ENCODE measurements at regions not wholly inside any gene's neighbourhood (a gene's known extent, or its start where the extent isn't known, plus 50 kb on each side); places are given as distances from the start of the nearest gene placed in this dataset.

DNA sequence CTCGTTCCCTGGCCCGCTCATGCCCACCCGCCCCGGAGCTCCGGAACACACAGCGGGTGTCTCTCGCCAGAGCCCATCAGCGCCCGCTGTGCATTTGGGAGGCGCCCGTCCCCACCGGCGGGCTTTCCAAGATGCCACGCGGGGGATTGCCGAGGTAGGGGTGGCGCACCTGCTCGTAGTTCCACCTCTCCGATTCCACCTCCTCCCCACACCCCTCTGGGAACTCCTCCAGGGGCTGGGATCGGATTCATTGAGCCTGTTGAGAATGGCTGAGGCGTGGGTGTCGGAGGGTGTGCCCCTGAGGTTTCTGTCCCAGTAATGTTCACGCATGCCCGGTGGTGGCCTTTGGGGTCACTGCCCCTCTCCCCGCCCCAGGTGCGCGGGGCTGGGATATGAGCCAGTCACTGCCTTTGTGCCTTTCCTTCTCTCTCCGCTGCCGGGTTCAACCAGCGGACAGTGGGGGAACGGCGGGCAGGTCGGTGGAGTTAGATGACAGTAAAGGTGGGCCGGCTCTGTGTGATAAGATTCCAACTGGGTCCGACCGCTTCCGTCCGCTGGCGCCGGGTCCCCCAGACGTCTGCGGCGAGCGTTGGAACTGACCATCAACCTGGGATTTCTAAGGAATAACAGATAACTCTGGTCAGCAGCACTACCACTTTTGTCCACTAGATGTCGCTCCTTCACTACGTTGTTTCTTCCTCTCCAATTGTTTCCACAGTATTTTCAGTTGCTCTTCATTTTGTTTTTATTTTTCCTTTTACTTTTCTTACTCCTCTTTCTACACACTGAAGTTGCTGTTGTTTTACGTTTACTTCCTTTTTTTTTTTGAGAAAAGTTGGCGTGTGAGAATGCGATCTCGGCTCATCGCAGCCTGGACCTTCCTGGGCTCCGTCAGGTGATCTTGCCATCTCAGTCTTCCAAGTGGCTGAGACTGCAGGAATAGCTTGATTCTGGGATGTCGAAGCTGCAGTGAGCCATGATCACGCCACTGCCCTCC is 178.1 kb upstream of the ALG10B start:
- DNase-seq (ENCODE audit: low spot score), result peak; percentile 92

DNA sequence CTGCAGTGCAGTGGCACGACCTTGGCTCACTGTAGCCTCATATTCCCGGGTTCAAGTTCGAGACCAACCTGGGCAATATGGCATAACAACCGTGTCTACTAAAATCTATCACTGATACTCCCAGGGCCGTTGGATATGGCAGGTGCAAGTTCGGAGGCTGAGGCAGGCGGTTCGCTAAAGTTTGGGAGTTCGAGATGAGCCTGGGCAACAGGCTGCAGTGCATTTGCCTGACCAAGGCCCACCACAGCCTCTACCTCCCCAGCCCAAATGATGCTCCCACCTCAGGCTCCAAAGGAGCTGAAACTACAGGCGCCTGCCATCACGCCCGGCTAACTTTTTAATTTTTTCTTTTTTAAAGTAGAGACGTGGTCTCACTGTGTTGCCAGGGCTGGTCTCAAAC is 177.1 kb upstream of the ALG10B start:
- no peak for DNase-seq (ENCODE audit: low spot score)

DNA sequence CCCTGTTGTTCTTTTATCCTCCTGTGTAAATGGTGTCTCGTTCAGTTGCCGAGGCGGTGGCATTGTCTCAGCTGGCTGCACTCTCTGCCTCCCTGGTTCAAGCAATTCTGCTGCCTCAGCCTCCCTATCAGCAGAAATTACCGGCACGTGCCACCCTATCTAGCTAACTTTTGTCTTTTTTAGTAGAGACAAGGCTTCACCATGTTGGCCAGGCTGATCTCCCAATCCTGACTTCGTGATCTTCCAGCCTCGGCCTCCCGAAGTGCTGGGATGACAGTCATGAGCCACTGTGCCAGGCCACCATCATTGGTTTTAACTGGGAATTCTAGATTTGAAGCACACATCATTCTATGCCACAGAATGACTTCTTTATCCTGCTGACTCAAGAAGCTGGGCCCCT is 175.3 kb upstream of the ALG10B start:
- DNase-seq (ENCODE audit: low spot score), result no peak

DNA sequence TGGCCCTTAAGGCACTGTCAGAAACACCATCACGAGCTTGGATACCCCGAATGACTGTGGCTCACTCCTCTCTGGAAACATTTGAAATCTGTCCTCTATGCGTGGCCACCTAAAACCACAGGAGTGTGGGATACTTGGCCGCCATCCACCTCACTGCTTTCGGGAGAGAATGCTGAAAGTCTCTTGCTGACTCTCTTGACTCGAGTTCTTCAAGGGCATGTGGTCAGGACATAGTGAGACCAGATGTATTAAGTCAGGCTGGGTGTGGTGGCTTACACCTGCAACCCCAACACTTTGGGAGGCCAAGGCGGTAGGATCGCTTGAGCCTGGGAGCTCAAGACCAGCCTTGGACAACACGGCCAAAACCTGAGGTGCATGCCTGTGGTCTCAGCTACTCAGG is 174.7 kb upstream of the ALG10B start:
- no peak for DNase-seq (ENCODE audit: low spot score)

DNA sequence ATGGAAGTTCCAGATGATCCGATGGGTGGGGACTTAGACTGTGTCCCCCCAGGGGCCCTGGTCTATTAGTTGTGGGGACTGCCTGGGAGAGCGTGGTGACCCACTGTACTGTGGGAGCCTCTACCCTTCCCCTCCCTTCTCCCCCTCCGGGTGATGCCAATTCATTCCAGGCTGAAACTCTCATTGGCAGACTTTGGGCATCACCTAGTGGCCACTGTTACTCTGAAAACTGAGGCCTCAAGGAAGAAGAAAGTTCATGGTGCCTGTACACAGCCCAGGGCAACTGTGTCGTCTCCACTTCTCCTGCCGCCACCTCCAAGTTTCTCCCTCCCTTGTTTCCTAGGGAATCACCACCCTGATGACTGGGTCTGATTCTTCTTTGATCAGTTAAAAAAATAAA is 173.6 kb upstream of the ALG10B start:
- DNase-seq (ENCODE audit: low spot score), result no peak

DNA sequence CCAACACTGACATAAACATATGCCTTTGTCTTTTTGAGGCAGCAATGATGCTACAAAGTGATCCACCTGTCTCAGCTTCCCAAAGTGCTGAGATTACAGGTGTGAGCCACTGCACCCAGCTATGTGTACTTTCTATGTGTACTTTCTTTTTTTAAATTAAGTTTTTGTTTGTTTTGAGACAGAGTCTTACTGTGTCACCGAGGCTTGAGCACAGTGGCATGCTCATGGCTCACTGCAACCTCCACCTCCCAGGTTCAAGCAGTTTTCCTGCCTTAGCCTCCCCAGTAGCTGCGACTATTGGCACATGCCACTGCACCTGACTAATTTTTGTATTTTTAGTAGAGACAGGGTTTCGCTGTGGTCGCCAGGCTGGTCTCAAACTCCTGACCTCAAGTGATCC is 172.5 kb upstream of the ALG10B start:
- DNase-seq (ENCODE audit: low spot score), result no peak

DNA sequence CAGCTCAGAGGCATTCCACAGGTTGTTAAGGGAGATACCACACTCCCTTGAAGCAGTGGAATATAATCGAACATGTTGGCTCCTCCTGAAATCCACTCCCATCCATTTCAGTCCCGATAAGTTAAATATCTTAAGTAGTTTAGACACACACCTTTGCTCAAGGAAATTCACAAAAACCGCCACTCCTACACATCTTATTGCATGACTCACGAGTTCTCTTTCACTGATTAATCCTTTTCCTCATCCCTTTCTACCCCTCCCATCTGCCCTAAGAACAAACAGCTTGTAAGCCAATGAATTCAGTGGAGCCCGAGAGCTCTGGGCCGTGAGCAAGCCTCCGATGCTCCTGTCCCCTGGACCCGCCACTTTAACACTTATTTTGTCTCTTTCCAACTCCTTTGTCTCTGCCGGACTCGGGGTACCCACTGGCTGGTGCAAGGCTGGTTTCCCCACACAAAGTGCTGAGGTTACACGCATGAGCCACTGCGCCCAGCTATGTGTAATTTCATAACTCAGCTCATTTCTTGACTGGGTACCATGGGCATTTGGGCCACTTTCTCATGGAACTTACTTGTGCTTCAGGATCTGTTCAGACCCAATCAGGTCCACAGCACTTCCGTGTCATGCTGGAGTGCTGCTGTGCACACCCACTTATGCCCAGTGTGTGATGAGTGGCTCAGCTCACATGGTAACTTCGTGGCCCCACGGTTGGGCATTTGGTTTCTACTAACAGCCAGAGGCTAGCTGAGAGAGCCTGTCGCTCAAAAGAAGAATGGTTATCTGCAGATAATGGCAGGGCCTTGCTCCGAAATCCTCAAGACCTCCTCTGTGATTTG is 171.8 kb upstream of the ALG10B start:
- no peak for DNase-seq (ENCODE audit: low spot score)

DNA sequence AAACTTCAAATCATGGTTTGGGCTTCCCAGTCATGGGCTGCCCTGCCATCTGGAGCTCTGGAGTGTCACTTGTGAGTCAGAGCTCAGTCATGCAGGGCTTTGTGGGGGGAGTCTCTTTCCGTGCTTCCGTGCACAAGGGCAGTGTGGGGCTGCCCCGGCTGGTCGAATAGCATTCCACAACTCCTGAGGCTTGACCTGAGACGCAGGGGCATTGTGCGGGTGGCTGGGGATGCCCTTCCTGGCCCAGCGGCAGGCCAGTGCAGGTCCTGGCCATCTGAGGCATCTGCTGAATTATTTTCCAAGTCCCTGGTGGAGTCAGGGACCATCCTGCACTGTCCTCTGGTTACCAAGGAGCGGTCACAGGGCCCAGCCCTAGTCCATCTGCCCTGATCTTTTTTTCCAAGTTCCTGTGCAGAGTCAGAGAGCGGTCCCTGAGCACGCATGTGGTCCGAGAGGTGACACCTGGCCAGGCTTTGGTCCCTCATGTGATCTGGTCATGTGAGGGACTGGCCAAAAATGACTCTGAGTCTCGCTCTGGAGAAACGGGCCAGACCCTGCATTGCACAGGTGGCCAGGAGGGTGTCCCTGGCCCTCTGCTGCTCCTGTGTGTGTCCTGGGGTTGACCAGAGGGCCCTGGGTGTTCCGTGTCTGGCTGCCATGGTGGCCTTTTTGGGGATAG is 167.0 kb upstream of the ALG10B start:
- peak; percentile 23 for DNase-seq (ENCODE audit: low spot score)

DNA sequence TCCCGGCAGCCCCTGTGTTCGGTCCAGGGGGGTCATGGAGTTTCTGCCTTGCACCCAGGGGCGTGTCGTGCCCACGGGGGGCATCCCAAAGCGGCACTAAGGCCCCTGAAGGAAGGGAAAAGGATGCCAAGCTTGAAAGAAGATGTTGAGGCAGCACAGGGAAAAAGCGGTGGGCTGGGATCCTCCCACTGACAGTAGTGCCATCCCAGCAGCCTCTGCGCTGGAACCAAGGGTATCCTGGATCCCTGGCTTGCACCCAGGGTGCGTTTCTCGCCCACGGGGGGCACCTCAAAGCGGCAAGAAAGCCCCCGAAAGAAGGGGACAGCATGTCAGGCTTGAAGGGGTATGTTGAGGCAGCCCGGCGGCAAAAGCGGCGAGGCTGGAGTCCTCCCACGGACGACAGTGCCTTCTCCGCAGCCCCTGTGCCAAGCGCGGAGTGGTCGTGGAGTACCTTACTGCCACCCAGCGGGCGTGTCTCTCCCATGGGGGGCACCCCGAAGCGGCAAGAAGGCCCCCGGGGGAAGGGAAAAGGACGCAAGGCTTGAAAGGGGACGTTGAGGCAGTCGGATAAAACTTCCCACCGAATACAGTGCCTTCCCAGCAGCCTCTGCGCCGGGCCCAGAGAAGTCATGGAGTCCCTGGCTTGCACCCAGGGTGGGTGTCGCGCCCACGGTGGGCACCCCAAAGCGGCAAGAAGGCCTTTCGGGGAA is 164.4 kb upstream of the ALG10B start:
- DNase-seq (ENCODE audit: low spot score), result no peak

DNA sequence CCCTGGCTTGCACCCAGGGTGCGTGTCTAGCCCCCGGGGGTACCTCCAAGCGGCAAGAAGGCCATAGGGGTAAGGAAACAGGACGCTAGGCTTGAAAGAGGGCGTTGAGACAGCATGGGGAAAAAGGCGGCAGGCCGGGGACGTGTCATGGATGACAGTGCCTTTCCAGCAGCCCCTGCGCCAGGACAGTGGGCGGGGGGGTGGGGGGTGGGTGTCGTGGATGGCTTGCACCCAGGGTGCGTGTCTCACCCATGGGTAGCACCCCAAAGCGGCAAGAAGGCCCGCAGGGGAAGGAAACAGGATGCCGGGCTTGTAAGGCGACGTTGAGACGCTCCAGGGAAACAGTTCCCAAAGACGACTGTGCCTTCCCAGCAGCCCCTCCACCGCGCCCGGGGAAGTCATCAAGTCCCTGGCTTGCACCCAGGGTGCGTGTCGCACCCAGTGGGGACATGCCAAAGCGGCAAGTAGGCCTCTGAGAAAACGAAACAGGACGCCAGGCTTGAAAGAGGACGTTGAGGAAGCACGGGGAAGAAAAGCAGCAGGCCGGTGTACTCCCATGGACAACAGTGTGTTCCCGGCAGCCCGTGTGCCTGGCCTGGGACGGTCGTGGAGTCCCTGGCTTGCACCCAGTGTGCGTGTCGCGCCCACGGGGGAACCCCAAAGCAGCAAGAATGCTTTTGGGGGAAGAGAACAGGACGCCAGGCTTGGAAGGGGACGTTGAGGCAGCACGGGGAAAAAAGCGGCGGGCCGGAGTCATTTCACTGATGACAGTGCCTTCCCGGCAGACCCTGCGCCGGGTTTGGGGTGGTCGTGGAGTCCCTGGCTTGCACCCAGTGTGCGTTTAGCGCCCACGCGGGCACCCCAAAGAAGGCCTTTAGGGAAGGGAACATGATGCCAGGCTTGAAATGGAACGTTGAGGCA is 163.5 kb upstream of the ALG10B start:
- no peak for DNase-seq (ENCODE audit: low spot score)

DNA sequence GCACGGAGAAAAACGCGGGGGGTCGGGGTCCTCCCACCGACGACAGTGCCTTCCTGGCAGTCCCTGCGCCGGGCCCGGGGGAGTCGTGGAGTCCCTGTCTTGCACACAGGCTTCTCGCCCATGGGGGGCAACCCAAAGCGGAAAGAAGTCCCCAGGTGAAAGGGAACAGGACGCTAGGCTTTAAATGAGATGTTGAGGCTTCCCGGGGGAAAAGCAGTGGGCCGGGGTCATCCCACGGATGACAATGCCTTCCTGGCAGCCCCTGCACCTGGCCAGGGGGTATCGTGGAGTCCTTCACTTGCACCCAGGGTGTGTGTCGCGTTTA is 162.9 kb upstream of the ALG10B start:
- DNase-seq (ENCODE audit: low spot score), result no peak

DNA sequence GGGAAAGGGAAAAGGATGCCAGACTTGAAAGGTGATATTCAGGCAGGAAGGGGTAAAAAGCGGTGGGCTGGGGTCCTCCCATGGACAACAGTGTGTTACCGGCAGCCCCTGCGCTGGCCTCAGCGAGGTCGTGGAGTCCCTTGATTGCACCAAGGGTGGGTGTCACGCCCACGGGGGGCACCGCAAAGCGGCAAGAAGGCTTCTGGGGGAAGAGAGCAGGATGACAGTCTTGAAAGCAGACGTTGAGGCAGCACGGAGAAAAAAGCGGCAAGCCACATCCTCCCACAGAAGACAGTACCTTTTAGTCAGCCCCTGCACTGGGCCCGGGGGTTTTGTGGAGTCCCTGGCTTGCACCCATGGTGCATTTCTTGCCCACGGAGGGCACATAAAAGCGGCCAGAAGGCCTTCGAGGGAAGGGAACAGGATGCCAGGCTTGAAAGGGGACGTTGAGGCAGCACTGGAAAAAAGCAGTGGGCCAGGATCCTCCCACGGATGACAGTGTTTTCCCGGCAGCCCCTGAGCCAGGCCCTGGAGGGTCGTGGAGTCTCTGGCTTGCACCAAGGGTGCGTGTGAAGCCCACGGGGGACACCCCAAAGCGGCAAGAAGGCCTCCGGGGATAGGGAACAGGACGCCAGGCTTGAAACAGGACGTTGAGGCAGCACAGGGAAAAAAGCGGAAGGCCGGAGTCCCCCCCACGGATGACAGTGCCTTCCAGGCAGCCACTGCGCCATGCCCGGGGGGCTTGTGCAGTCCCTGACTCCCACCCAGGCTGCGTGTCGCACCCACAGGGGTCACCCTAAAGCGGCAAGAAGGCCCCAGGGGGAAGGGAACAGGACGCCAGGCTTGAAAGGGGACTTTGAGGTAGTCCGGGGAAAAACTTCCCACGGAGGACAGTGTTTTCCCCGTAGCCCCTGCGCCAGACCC is 162.2 kb upstream of the ALG10B start:
- no peak for DNase-seq (ENCODE audit: low spot score)

DNA sequence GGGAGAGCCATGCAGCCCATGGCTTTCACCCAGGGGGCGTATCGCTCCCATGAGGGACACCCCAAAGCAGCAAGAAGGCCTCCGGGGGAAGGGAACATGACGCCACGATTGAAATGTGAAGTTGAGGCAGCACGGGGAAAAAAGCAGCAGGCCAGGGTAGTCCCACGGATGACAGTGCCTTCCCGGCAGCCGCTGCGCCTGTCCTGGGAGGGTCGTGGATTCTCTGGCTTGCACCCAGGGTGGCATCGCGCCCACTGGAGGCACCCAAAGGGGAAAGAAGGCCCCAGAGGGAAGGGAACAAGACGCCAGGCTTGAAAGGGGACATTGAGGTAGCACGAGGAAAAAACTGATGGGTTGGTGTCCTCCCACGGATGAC is 161.6 kb upstream of the ALG10B start:
- DNase-seq (ENCODE audit: low spot score), result no peak

DNA sequence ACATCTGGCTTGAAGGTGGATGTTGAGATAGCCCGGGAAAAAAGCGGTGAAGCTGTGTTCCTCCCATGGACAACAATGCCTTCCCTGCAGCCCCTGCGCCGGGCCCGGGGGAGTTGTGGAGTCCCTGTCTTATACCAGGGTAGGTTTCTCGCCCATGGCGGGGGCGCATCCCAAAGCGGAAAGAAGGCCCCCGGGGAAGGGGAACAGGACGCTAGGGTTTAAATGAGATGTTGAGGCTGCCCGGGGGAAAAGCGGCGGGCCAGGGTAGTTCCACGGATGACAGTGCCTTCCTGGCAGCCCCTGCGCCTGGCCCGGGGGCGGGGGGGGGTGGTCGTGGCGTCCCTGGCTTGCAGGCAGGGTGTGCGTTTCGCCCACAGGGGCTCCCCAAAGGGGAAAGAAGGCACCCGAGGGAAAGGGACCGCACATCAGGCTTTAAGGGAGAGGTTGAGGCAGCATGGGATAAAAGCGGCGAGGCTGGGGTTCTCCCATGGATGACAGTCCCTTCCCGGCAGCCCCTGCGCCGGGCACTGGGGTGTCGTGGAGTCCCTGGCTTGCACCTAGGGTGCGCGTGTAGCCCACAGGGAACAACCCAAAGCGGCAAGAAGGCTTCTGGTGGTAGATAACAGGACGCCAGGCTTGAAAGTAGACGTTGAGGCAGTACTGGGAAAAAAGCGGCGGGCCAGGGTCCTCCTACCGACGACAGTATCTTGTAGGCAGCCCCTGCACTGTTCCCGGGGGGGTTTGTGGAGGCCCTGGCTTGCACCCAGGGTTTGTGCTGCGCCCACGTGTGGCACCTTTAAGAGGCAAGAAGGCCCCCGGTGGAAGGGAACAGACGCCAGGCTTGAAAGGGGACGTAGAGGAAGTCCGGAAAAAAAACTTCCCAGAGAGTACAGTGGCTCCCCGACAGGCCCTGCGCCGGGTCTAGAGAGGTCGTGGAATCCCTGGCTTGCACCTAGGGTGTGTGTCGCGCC is 160.8 kb upstream of the ALG10B start:
- DNase-seq (ENCODE audit: low spot score), result no peak

DNA sequence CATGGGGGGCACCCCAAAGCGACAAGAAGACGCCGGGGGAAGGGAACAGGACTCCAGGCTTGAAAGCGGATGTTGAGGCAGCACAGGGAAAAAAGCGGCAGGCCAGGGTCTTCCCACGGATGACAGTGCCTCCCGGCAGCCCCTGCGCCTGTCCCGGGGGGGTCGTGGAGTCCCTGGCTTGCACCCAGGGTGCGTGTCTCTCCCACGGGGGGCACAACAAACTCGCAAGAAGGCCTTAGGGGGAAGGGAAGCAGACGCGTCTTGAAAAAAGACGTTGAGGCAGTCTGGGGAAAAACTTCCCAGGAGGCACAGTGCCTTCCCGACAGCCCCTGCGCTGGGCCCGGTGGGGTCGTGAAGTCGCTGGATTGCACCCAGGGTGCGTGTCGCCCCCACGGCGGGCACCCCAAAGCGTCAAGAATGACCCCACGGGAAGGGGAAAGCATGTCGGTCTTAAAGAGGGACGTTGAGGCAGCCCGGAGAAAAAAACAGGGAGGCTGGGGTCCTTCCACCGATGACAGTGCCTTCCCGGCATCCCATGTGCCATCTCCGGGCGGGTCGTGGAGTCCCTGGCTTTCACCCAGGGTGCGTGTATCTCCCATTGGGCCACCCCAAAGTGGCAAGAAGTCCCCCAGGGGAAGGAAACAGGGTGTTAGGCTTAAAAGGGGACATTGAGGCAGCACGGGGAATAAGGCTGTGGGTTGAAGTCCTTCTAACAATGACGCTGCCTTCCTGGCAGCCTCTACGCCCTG is 159.9 kb upstream of the ALG10B start:
- no peak for DNase-seq (ENCODE audit: low spot score)

DNA sequence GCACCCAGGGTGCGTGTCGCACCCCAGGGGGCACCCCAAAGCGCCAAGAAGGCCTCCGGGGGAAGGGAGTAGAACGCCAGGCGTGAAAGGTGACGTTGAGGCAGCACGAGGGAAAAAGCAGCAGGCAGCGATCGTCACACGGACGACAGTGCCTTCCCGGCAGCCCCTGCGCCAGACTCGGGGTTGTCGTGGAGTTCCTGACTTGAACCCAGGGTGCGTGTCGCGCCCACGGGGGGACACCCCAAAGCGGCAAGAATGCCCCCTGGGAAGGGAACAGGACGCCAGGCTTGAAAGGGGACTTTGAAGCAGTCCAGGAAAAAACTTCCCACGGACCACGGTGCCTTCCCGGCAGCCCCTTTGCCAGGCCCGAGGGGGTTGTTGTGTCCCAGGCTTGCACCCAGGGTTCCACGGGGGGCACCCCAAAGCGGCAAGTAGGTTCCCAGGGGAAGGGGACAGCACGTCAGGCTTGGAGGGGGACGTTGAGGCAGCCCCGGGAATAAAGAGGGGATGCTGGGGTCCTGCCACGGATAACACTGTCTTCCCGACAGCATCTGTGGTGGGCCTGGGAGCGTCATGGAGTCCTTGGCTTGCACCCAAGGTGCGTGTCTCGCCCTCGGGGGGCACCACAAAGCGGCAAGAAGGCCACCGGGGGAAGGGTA is 159.2 kb upstream of the ALG10B start:
- DNase-seq (ENCODE audit: low spot score), result no peak

DNA sequence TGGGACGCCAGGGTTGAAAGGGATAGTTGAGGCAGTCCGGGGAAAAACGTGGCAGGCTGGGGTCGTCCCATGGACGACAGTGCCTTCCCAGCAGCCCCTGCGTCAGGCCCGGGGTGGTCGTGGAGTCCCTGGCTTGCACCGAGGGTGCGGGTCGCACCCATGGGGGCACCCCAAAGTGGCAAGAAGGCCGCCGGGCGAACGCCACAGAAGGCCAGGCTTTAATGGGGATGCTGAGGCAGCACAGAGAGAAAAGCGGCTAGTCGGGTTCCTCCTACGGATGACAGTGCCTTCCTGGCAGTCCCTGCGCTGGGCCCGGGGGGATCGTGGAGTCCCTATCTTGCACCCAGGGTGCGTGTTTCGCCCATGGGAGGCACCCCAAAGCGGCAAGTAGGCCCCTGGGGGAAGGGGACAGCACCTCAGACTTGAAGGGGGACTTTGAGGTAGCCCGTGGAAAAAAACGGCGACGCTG is 158.6 kb upstream of the ALG10B start:
- DNase-seq (ENCODE audit: low spot score), result no peak
